Erythroblast (primary cell): ENCODE measurements at regions not wholly inside any gene's neighbourhood (a gene's known extent, or its start where the extent isn't known, plus 50 kb on each side); places are given as distances from the start of the nearest gene placed in this dataset.
"Not testable (repeated sequence)": the region's sequence is repeated elsewhere in the genome, so short reads cannot be mapped to it uniquely, and the experiment has no call there.

Experiments used
- GATA1 ChIP-seq: IDR thresholded peaks from 2 replicates; pipeline ENCODE4 v1.6.1; 2011; ENCODE audit warnings: low read depth, mild to moderate bottlenecking, control low read depth, low read length, moderate library complexity
- POLR2A ChIP-seq: IDR thresholded peaks from 2 replicates; pipeline ENCODE4 v1.6.1; 2011; ENCODE audit warnings: mild to moderate bottlenecking, low read length

DNA sequence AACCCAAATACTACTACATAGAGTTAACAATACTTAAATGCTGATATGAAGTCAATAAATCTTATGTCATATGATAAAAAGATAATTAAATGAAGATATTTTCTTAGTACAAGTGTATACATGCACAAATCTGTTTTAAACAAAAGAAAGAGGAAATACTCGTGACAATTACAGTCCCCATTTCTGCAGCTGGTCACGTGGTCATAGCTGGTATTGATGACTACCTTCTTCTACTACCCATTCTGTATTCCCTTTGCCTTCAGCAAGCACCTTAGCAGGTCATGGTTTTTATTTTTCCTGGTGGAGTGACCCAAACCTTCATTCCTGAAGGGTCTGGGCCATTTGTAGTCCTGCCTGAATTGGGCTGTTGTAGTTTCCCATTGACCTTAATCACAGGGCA, 147.4 kb downstream of the TMEM182 start:
- not testable (repeated sequence) for TF ChIP-seq POLR2A, GATA1
